ENCODE measurements at regions not wholly inside any gene's neighbourhood (a gene's known extent, or its start where the extent isn't known, plus 50 kb on each side); places are given as distances from the start of the nearest gene placed in this dataset.

- Histone ChIP-seq H3K27ac (ENCODE audit: low read depth in 2 of 2, low read length in 2 of 2) (peak overlapping the region; percentile 29 to 59), H3K27me3 (ENCODE audit: control insufficient read depth in 2 of 2, insufficient read depth in 2 of 2, low read length in 2 of 2) (no peaks in the 10 kb centered on the region), H3K4me1 (ENCODE audit: control insufficient read depth in 2 of 2, insufficient read depth in 2 of 2, low read length in 2 of 2) (peaks cover 10 to 12% of the 10 kb centered on the region in 2 donors), H3K9ac (ENCODE audit: low read depth in 1 of 2, low read length in 2 of 2) (no peak overlapping the region), H3K36me3 (ENCODE audit: control insufficient read depth in 2 of 2, insufficient read depth in 2 of 2, low read length in 2 of 2) (no peaks in the 10 kb centered on the region), H3K9me3 (ENCODE audit: control insufficient read depth in 2 of 2, low read length in 2 of 2) (no peaks in the 10 kb centered on the region), H3K4me3 (ENCODE audit: low read length in 2 of 2) (no peak overlapping the region)
These were observed 138.5 kb upstream of the HES1 start for GRCh38 chr3:193997228-193998122.

- no peak overlapping the region for H3K9ac ChIP-seq (ENCODE audit: low read depth in 1 of 2, low read length in 2 of 2)
These were observed 137.9 kb upstream of the HES1 start for GRCh38 chr3:193998123-193998448.

DNA sequence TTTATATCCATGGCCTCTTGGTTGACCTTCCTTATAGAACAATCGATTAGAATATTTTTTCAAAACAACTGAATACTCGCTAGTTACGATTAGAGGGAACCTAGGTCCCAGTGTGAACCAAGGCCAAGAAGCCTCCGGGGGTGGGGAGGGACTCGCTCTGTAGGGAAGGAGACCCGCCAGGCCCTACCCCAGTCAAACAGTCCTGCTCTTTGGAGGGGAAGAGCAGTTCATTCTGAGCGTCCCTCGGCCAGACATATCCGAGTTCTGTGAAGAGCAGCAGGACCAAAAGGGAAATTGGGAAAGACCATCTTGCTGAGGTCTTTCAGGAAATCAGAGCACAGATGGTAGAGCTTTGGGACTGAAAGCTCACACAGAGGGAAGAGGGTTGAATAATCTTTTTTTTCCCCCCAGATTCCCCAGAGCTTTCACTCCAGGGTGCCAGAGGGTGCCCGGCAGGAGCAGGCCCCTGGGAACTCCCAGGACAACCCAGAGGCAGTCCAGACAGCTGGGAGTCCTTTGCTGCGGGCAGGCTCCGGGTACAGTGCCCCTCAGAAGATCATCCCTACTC, 137.2 kb upstream of the HES1 start:
- Histone ChIP-seq H3K4me1 (ENCODE audit: control insufficient read depth in 2 of 2, insufficient read depth in 2 of 2, low read length in 2 of 2) (peaks cover 13 to 19% of the 10 kb centered on the region in 2 donors), H3K9me3 (ENCODE audit: control insufficient read depth in 2 of 2, low read length in 2 of 2) (no peaks in the 10 kb centered on the region), H3K27me3 (ENCODE audit: control insufficient read depth in 2 of 2, insufficient read depth in 2 of 2, low read length in 2 of 2) (no peaks in the 10 kb centered on the region), H3K9ac (ENCODE audit: low read depth in 1 of 2, low read length in 2 of 2) (no peak overlapping the region), H3K27ac (ENCODE audit: low read depth in 2 of 2, low read length in 2 of 2) (peak overlapping the region; percentile 27 to 59), H3K36me3 (ENCODE audit: control insufficient read depth in 2 of 2, insufficient read depth in 2 of 2, low read length in 2 of 2) (no peaks in the 10 kb centered on the region), H3K4me3 (ENCODE audit: low read length in 2 of 2) (no peak overlapping the region)

More at GRCh38 chr3:193998123-193998448, 137.9 kb upstream of the HES1 start:
- Histone ChIP-seq H3K27me3 (ENCODE audit: control insufficient read depth in 2 of 2, insufficient read depth in 2 of 2, low read length in 2 of 2) (no peaks in the 10 kb centered on the region), H3K9me3 (ENCODE audit: control insufficient read depth in 2 of 2, low read length in 2 of 2) (no peaks in the 10 kb centered on the region), H3K4me1 (ENCODE audit: control insufficient read depth in 2 of 2, insufficient read depth in 2 of 2, low read length in 2 of 2) (peaks cover 10 to 15% of the 10 kb centered on the region in 2 donors), H3K4me3 (ENCODE audit: low read length in 2 of 2) (no peak overlapping the region), H3K36me3 (ENCODE audit: control insufficient read depth in 2 of 2, insufficient read depth in 2 of 2, low read length in 2 of 2) (no peaks in the 10 kb centered on the region), H3K27ac (ENCODE audit: low read depth in 2 of 2, low read length in 2 of 2) (peak overlapping the region; percentile 27 to 59)

- Histone ChIP-seq H3K27ac (ENCODE audit: low read depth in 2 of 2, low read length in 2 of 2) (no peak overlapping the region), H3K27me3 (ENCODE audit: control insufficient read depth in 2 of 2, insufficient read depth in 2 of 2, low read length in 2 of 2) (no peaks in the 10 kb centered on the region), H3K9me3 (ENCODE audit: control insufficient read depth in 2 of 2, low read length in 2 of 2) (no peaks in the 10 kb centered on the region), H3K9ac (ENCODE audit: low read depth in 1 of 2, low read length in 2 of 2) (no peak overlapping the region), H3K4me3 (ENCODE audit: low read length in 2 of 2) (no peak overlapping the region), H3K4me1 (ENCODE audit: control insufficient read depth in 2 of 2, insufficient read depth in 2 of 2, low read length in 2 of 2) (peaks cover 27 to 30% of the 10 kb centered on the region in 2 donors), H3K36me3 (ENCODE audit: control insufficient read depth in 2 of 2, insufficient read depth in 2 of 2, low read length in 2 of 2) (no peaks in the 10 kb centered on the region)
These were observed 135.8 kb upstream of the HES1 start for GRCh38 chr3:194000100-194000499.

DNA sequence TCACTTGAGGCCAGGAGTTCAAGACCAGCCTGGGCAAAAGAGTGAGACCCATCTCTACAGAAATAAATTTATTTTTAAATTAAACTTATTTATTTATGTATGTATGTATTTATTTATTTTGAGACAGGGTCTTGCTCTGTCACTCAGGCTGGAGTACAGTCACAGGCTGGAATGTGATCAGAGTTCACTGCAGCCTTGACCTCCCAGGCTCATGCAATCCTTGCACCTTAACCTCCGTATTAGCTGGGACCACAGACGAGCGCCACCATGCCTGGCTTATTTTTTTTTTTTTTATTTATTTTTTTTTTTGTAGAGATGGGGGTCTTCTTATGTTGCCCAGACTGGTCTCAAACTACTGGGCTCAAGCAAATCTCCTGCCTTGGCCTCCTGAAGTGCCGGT, 135.2 kb upstream of the HES1 start:
- Histone ChIP-seq H3K4me3 (ENCODE audit: low read length in 2 of 2) (no peak overlapping the region), H3K27me3 (ENCODE audit: control insufficient read depth in 2 of 2, insufficient read depth in 2 of 2, low read length in 2 of 2) (no peaks in the 10 kb centered on the region), H3K27ac (ENCODE audit: low read depth in 2 of 2, low read length in 2 of 2) (no peak overlapping the region), H3K4me1 (ENCODE audit: control insufficient read depth in 2 of 2, insufficient read depth in 2 of 2, low read length in 2 of 2) (peaks cover 27 to 35% of the 10 kb centered on the region in 2 donors), H3K9me3 (ENCODE audit: control insufficient read depth in 2 of 2, low read length in 2 of 2) (no peaks in the 10 kb centered on the region), H3K36me3 (ENCODE audit: control insufficient read depth in 2 of 2, insufficient read depth in 2 of 2, low read length in 2 of 2) (no peaks in the 10 kb centered on the region), H3K9ac (ENCODE audit: low read depth in 1 of 2, low read length in 2 of 2) (no peak overlapping the region)

DNA sequence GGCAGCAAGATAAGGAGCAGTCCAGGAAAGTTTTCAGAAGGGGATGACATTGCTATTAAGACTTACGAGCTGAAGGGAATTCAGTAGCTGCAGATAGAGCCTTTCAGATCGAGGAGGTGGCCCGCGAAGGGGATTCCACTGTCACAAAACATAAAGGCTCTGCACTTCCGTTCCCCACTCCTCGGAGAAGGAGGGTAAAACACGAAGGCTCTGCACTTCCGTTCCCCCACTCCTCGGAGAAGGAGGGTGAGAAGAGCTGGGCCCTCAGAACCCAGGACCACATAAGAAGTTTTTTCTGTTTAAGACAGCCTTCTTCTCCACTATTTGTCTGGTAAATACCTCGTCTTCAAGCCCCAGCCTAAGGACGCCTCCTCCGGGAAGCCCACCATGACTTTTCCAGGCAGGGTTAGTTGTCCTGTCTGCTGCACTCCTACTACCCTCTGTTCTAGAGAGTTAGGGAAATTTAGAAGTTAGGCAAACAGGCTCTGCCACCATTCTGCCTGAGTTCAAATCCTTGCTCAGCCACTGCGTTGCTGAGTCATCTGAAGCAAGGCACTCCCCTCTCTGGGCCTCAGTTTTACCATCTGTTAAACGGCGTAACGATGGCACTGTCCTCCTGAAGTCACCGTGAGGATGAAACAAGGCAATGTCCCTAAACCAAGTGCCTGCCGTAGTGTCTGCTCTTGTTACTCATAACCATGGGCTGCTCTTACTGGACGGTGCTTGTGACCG, 134.1 kb upstream of the HES1 start:
- Histone ChIP-seq H3K36me3 (ENCODE audit: control insufficient read depth in 2 of 2, insufficient read depth in 2 of 2, low read length in 2 of 2) (no peaks in the 10 kb centered on the region), H3K4me1 (ENCODE audit: control insufficient read depth in 2 of 2, insufficient read depth in 2 of 2, low read length in 2 of 2) (peaks cover 27 to 39% of the 10 kb centered on the region in 2 donors), H3K27ac (ENCODE audit: low read depth in 2 of 2, low read length in 2 of 2) (no peak overlapping the region), H3K4me3 (ENCODE audit: low read length in 2 of 2) (no peak overlapping the region), H3K9me3 (ENCODE audit: control insufficient read depth in 2 of 2, low read length in 2 of 2) (no peaks in the 10 kb centered on the region), H3K27me3 (ENCODE audit: control insufficient read depth in 2 of 2, insufficient read depth in 2 of 2, low read length in 2 of 2) (no peaks in the 10 kb centered on the region), H3K9ac (ENCODE audit: low read depth in 1 of 2, low read length in 2 of 2) (no peak overlapping the region)

- peak overlapping the region; percentile 63 to 70 for H3K4me3 ChIP-seq (ENCODE audit: low read length in 2 of 2)
- no peaks in the 10 kb centered on the region for H3K36me3 ChIP-seq (ENCODE audit: control insufficient read depth in 2 of 2, insufficient read depth in 2 of 2, low read length in 2 of 2)
- no peaks in the 10 kb centered on the region for H3K9me3 ChIP-seq (ENCODE audit: control insufficient read depth in 2 of 2, low read length in 2 of 2)
- H3K4me1 ChIP-seq (ENCODE audit: control insufficient read depth in 2 of 2, insufficient read depth in 2 of 2, low read length in 2 of 2) = peaks cover 21 to 34% of the 10 kb centered on the region in 2 donors
- no peaks in the 10 kb centered on the region for H3K27me3 ChIP-seq (ENCODE audit: control insufficient read depth in 2 of 2, insufficient read depth in 2 of 2, low read length in 2 of 2)
- peak overlapping the region; percentile 61 to 66 for H3K9ac ChIP-seq (ENCODE audit: low read depth in 1 of 2, low read length in 2 of 2)
- H3K27ac ChIP-seq (ENCODE audit: low read depth in 2 of 2, low read length in 2 of 2) = peak overlapping the region; percentile 89 to 94
These were observed 132.6 kb upstream of the HES1 start for GRCh38 chr3:194003114-194004057.

DNA sequence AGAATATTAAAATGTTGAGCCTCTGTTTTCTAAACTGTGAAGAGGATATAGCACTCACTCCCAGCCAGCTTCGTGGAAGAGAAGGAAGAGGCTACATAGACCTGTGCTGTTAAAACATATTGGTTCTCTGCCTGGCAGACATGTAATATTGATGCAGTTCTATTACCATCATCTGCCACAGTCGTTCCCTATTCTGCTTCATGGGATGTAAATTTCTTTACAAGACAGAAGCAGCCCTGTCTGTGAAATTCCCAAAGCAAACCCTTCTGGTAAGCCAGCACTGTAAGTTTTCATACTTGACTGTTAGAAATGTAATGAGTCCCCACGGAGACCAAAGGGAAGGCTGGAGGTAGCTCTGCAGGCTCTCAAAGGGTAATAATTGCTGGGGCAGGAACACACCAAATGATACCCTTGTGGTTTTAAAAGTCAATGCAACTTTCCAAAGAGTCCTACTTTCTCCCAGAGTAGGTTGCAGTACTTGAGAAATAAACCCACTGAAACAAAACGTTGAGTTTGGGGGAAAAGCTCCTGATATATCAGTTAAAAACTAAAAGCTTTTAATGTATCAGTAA, 129.9 kb upstream of the HES1 start:
- H3K36me3 ChIP-seq (ENCODE audit: control insufficient read depth in 2 of 2, insufficient read depth in 2 of 2, low read length in 2 of 2) = no peaks in the 10 kb centered on the region
- no peaks in the 10 kb centered on the region for H3K9me3 ChIP-seq (ENCODE audit: control insufficient read depth in 2 of 2, low read length in 2 of 2)
- H3K27ac ChIP-seq (ENCODE audit: low read depth in 2 of 2, low read length in 2 of 2) = no peak overlapping the region
- peaks cover 21 to 34% of the 10 kb centered on the region in 2 donors for H3K4me1 ChIP-seq (ENCODE audit: control insufficient read depth in 2 of 2, insufficient read depth in 2 of 2, low read length in 2 of 2)
- H3K27me3 ChIP-seq (ENCODE audit: control insufficient read depth in 2 of 2, insufficient read depth in 2 of 2, low read length in 2 of 2) = no peaks in the 10 kb centered on the region
- no peak overlapping the region for H3K4me3 ChIP-seq (ENCODE audit: low read length in 2 of 2)
- H3K9ac ChIP-seq (ENCODE audit: low read depth in 1 of 2, low read length in 2 of 2) = no peak overlapping the region

DNA sequence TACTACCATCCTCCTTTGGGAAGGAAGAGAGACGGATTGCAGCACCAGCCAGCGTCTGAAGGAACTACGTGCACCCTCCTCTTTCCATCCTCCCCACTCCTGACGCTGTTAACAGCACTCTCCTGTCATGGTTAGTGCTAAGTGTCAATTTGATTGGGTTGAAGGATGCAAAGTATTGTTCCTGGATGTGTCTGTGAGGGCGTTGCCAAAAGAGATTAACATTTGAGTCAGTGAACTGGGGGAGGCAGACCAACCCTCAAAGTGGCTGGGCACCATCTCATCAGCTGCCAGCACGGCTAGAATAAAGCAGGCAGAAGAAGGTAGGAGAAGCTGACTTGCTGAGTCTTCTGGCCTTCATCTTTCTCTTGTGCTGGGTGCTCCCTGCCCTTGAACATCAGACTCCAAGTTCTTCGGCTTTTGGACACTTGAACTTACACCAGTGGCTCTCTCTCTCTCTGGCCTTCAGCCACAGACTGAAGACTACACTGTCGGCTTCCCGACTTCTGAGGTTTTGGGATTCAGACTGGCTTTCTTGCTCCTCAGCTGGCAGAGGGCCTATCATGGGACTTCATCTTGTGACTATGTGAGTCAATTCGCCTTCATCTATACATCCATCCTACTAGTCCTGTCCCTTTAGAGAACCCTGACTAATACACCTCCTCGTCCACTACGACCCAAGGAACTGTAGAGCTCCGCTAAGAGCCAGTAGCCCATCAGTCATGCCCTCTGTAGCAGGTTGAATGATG, 128.2 kb upstream of the HES1 start:
- Histone ChIP-seq H3K4me1 (ENCODE audit: control insufficient read depth in 2 of 2, insufficient read depth in 2 of 2, low read length in 2 of 2) (peaks cover 21 to 26% of the 10 kb centered on the region in 2 donors), H3K27me3 (ENCODE audit: control insufficient read depth in 2 of 2, insufficient read depth in 2 of 2, low read length in 2 of 2) (no peaks in the 10 kb centered on the region), H3K9ac (ENCODE audit: low read depth in 1 of 2, low read length in 2 of 2) (no peak overlapping the region), H3K36me3 (ENCODE audit: control insufficient read depth in 2 of 2, insufficient read depth in 2 of 2, low read length in 2 of 2) (no peaks in the 10 kb centered on the region), H3K27ac (ENCODE audit: low read depth in 2 of 2, low read length in 2 of 2) (no peak overlapping the region), H3K4me3 (ENCODE audit: low read length in 2 of 2) (no peak overlapping the region), H3K9me3 (ENCODE audit: control insufficient read depth in 2 of 2, low read length in 2 of 2) (no peaks in the 10 kb centered on the region)

Measured in mucosa of rectum (tissue), 2 donors.